H9 (cell line): ENCODE measurements at regions not wholly inside any gene's neighbourhood (a gene's known extent, or its start where the extent isn't known, plus 50 kb on each side); places are given as distances from the start of the nearest gene placed in this dataset.

Experiments used
- DNase-seq: peaks from one replicate; pipeline ENCODE4 v3.0.0-alpha.2; 2017
- H2AFZ ChIP-seq: one replicate; pipeline ENCODE4 v1.6.1; 2013; ENCODE audit warnings: mild to moderate bottlenecking, low read length, control low read depth, moderate library complexity
- H2AK5ac ChIP-seq: 2 replicates; pipeline ENCODE4 v1.6.1; 2013; ENCODE audit warnings: low read length, control low read depth, mixed read lengths; ENCODE audit not compliant: insufficient read length
- H2BK120ac ChIP-seq: one replicate; pipeline ENCODE4 v1.6.1; 2013; ENCODE audit warnings: low read depth, mild to moderate bottlenecking, low read length, control low read depth, inconsistent platforms; ENCODE audit not compliant: poor library complexity, severe bottlenecking
- H2BK12ac ChIP-seq: 2 replicates; pipeline ENCODE4 v1.6.1; 2013; ENCODE audit warnings: low read length, control low read depth, mixed read lengths, low read depth; ENCODE audit not compliant: insufficient read length
- H2BK15ac ChIP-seq: 2 replicates; pipeline ENCODE4 v1.6.1; 2013; ENCODE audit warnings: low read depth, low read length, control low read depth
- H2BK20ac ChIP-seq: one replicate; pipeline ENCODE4 v1.6.1; 2013; ENCODE audit warnings: low read depth, mild to moderate bottlenecking, low read length, control low read depth, inconsistent platforms; ENCODE audit not compliant: poor library complexity, severe bottlenecking
- H2BK5ac ChIP-seq: 2 replicates; pipeline ENCODE4 v1.6.1; 2013; ENCODE audit warnings: low read length, control low read depth, mixed read lengths; ENCODE audit not compliant: insufficient read length
- H3K14ac ChIP-seq: 2 replicates; pipeline ENCODE4 v1.6.1; 2013; ENCODE audit warnings: low read length, control low read depth; ENCODE audit not compliant: insufficient read depth
- H3K18ac ChIP-seq: 2 replicates; pipeline ENCODE4 v1.6.1; 2013; ENCODE audit warnings: low read depth, mild to moderate bottlenecking, mixed read lengths, low read length, control low read depth; ENCODE audit not compliant: insufficient read length
- H3K23ac ChIP-seq: 2 replicates; pipeline ENCODE4 v1.6.1; 2013; ENCODE audit warnings: low read length, control low read depth, mixed read lengths, low read depth; ENCODE audit not compliant: insufficient read length
- H3K23me2 ChIP-seq: 2 replicates; pipeline ENCODE4 v1.6.1; 2013; ENCODE audit warnings: low read depth, mild to moderate bottlenecking, mixed read lengths, low read length, control low read depth; ENCODE audit not compliant: insufficient read length, poor library complexity, severe bottlenecking
- H3K27ac ChIP-seq: 2 replicates; pipeline ENCODE4 v1.5.1; 2013; ENCODE audit warnings: low read length, control low read depth, mixed read lengths, low read depth; ENCODE audit not compliant: insufficient read length
- H3K27me3 ChIP-seq: 2 replicates; pipeline ENCODE4 v1.6.1; 2013; ENCODE audit warnings: low read length, control low read depth, inconsistent platforms; ENCODE audit not compliant: insufficient read depth
- H3K4ac ChIP-seq: 2 replicates; pipeline ENCODE4 v1.6.1; 2013; ENCODE audit warnings: low read depth, mild to moderate bottlenecking, control low read depth, inconsistent platforms, low read length, moderate library complexity
- H3K4me1 ChIP-seq: 2 replicates; pipeline ENCODE4 v1.6.1; 2013; ENCODE audit warnings: low read length, control low read depth, inconsistent platforms; ENCODE audit not compliant: insufficient read depth
- H3K4me2 ChIP-seq: 2 replicates; pipeline ENCODE4 v1.6.1; 2013; ENCODE audit warnings: low read length, control low read depth, mixed read lengths; ENCODE audit not compliant: insufficient read length, insufficient read depth
- H3K56ac ChIP-seq: 2 replicates; pipeline ENCODE4 v1.6.1; 2013; ENCODE audit warnings: low read depth, mild to moderate bottlenecking, mixed read lengths, low read length, control low read depth; ENCODE audit not compliant: insufficient read length
- H3K79me1 ChIP-seq: 2 replicates; pipeline ENCODE4 v1.6.1; 2013; ENCODE audit warnings: low read depth, mild to moderate bottlenecking, moderate library complexity, low read length, control low read depth, inconsistent platforms; ENCODE audit not compliant: insufficient read depth, poor library complexity, severe bottlenecking
- H3K79me2 ChIP-seq: 2 replicates; pipeline ENCODE4 v1.6.1; 2013; ENCODE audit warnings: low read length, control low read depth, inconsistent platforms; ENCODE audit not compliant: insufficient read depth
- H3K9ac ChIP-seq: 2 replicates; pipeline ENCODE4 v1.6.1; 2013; ENCODE audit warnings: low read length, control low read depth, mixed read lengths; ENCODE audit not compliant: insufficient read length; ENCODE audit errors: extremely low read depth
- H3K9me3 ChIP-seq: one replicate; pipeline ENCODE4 v1.6.1; 2013; ENCODE audit warnings: low read depth, low read length, inconsistent platforms; ENCODE audit not compliant: control insufficient read depth
- H3T11ph ChIP-seq: one replicate; pipeline ENCODE4 v1.6.1; 2013; ENCODE audit warnings: mild to moderate bottlenecking, low read length, control low read depth, inconsistent platforms
- H4K20me1 ChIP-seq: one replicate; pipeline ENCODE4 v1.6.1; 2013; ENCODE audit not compliant: control insufficient read depth, insufficient read length, insufficient read depth
- H4K5ac ChIP-seq: 2 replicates; pipeline ENCODE4 v1.6.1; 2013; ENCODE audit warnings: low read depth, mild to moderate bottlenecking, mixed read lengths, low read length, control low read depth; ENCODE audit not compliant: insufficient read length
- H4K8ac ChIP-seq: replicated peaks from 2 replicates; pipeline ENCODE4 v1.6.1; 2013; ENCODE audit warnings: low read length, control low read depth, mixed read lengths, low read depth; ENCODE audit not compliant: insufficient read length
- H4K91ac ChIP-seq: 2 replicates; pipeline ENCODE4 v1.6.1; 2013; ENCODE audit warnings: low read depth, mild to moderate bottlenecking, moderate library complexity, mixed read lengths, low read length, control low read depth; ENCODE audit not compliant: insufficient read length
- H3K27ac Mint-ChIP-seq, 3 experiments: 2 replicates in 2 of 3; 3 replicates in 1 of 3; pipeline ENCODE4 v1.8.0; 2020 to 2021; ENCODE audit warnings: mixed read lengths in 3 of 3, mild to moderate bottlenecking in 1 of 3, moderate library complexity in 1 of 3
- H3K27me3 Mint-ChIP-seq: 2 replicates; pipeline ENCODE4 v1.8.0; 2021; ENCODE audit warnings: low read depth, mild to moderate bottlenecking, moderate library complexity, mixed read lengths
- H3K36me3 Mint-ChIP-seq, 3 experiments: 2 replicates in 2 of 3; 3 replicates in 1 of 3; pipeline ENCODE4 v1.8.0; 2020 to 2021; ENCODE audit warnings: low read depth in 3 of 3, mixed read lengths in 3 of 3; ENCODE audit not compliant: insufficient read depth in 1 of 3
- H3K4me1 Mint-ChIP-seq, 2 experiments: 2 replicates each; pipeline ENCODE4 v1.8.0; 2020; ENCODE audit warnings: mixed read lengths in 2 of 2
- H3K4me3 Mint-ChIP-seq, 2 experiments: 2 replicates in 1 of 2; 3 replicates in 1 of 2; pipeline ENCODE4 v1.8.0; 2020 to 2021; ENCODE audit warnings: mild to moderate bottlenecking in 2 of 2, mixed read lengths in 2 of 2, moderate library complexity in 1 of 2
- H3K9me3 Mint-ChIP-seq, 2 experiments: 2 replicates in 1 of 2; 3 replicates in 1 of 2; pipeline ENCODE4 v1.8.0; 2020; ENCODE audit warnings: mild to moderate bottlenecking in 2 of 2, mixed read lengths in 2 of 2, moderate library complexity in 1 of 2
- WGBS: extraction: QIAGEN DNeasy Blood & Tissue Kit; methylation state at CpG from one replicate; pipeline ENCODE4 v1.1.7; 2013; ENCODE audit warnings: missing lambda C conversion rate, low lambda C conversion rate, mixed read lengths; ENCODE audit not compliant: insufficient read length; ENCODE audit errors: extremely low coverage; 5-methylcytosine and 5-hydroxymethylcytosine counted together
- TF ChIP-seq, protein P1 (sequence below): fragments of 200-600 bp; sonication (generic); conservative IDR thresholded peaks from 3 replicates; pipeline ENCODE4 v1.8.0; 2021; ENCODE audit warnings: antibody characterized with exemption, mild to moderate bottlenecking

DNA sequence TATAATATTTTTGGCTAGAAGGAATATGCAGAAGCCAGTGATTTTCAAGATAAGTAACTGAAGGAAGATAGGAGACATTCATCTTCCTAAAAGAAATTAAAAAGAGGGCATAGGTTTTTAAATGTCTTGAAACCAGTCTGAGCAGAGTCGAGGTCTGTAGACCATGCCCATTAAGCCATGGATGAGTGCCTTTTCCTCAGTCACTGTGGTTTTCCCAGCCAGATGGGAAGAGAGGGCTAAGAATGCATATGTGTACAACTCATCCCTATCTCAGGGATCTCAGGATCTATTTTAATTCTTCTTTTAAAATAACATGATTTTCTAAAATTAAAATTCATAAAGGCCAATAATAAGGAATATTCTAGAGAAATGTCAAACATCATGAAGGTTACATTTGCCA, 112.8 kb downstream of the PPP1R3A start:
- H3K56ac ChIP-seq: no peak overlapping the region
- H2AFZ ChIP-seq: no peak overlapping the region
- no peaks in the 10 kb centered on the region for H3K27me3 ChIP-seq
- DNase-seq: no peak
- Mint-ChIP-seq H3K4me1 (no peaks in the 10 kb centered on the region), H3K27ac (no peak overlapping the region), H3K9me3 (no peaks in the 10 kb centered on the region), H3K27me3 (no peaks in the 10 kb centered on the region), H3K36me3 (no peaks in the 10 kb centered on the region), H3K4me3 (no peak overlapping the region)
- no peaks in the 10 kb centered on the region for H3K9me3 ChIP-seq
- no peak overlapping the region for H2BK12ac ChIP-seq
- H2BK120ac ChIP-seq: no peak overlapping the region
- no CpG with 5 or more reads among the region's 1 CpG for WGBS
- no peak overlapping the region for H3K18ac ChIP-seq
- H3K4me1 ChIP-seq: no peaks in the 10 kb centered on the region
- no peak overlapping the region for H2AK5ac ChIP-seq
- no peaks in the 10 kb centered on the region for H3K79me1 ChIP-seq
- H2BK15ac ChIP-seq: no peak overlapping the region
- no peaks in the 10 kb centered on the region for H3K23me2 ChIP-seq
- no peak overlapping the region for H4K5ac ChIP-seq
- no peak overlapping the region for H3K9ac ChIP-seq
- H3K27ac ChIP-seq: no peak overlapping the region
- H2BK5ac ChIP-seq: no peak overlapping the region
- no peak overlapping the region for H3K23ac ChIP-seq
- H3K79me2 ChIP-seq: no peaks in the 10 kb centered on the region
- no peak overlapping the region for H3K14ac ChIP-seq
- H3K4me2 ChIP-seq: no peak overlapping the region
- no peaks in the 10 kb centered on the region for H4K20me1 ChIP-seq
- no peak overlapping the region for H2BK20ac ChIP-seq
- H3T11ph ChIP-seq: no peak overlapping the region
- H3K4ac ChIP-seq: no peak overlapping the region
- H4K8ac ChIP-seq: no peak overlapping the region
- TF ChIP-seq, protein P1, sequence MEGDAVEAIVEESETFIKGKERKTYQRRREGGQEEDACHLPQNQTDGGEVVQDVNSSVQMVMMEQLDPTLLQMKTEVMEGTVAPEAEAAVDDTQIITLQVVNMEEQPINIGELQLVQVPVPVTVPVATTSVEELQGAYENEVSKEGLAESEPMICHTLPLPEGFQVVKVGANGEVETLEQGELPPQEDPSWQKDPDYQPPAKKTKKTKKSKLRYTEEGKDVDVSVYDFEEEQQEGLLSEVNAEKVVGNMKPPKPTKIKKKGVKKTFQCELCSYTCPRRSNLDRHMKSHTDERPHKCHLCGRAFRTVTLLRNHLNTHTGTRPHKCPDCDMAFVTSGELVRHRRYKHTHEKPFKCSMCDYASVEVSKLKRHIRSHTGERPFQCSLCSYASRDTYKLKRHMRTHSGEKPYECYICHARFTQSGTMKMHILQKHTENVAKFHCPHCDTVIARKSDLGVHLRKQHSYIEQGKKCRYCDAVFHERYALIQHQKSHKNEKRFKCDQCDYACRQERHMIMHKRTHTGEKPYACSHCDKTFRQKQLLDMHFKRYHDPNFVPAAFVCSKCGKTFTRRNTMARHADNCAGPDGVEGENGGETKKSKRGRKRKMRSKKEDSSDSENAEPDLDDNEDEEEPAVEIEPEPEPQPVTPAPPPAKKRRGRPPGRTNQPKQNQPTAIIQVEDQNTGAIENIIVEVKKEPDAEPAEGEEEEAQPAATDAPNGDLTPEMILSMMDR: no peak
- H4K91ac ChIP-seq: no peak overlapping the region
